ENCODE measurements at regions not wholly inside any gene's neighbourhood (a gene's known extent, or its start where the extent isn't known, plus 50 kb on each side); places are given as distances from the start of the nearest gene placed in this dataset.

- TF ChIP-seq FOXA1 (IDR thresholded peaks at IDR 0.05) (no peak), RAD21 (IDR thresholded peaks at IDR 0.05) (no peak), FOXA2 (IDR thresholded peaks at IDR 0.05) (no peak), YY1 (IDR thresholded peaks at IDR 0.05) (no peak), MAX (IDR thresholded peaks at IDR 0.05) (no peak)
Observed at GRCh38 chr2:126342457-126342856, 313.5 kb upstream of the GYPC start (continued).

- no peak for TF ChIP-seq HNF4G (IDR thresholded peaks at IDR 0.05)
- TF ChIP-seq GABPA (IDR thresholded peaks at IDR 0.05 in 1 of 2, conservative IDR thresholded peaks at IDR 0.05 in 1 of 2), result no peak
- TF ChIP-seq TAF1 (conservative IDR thresholded peaks at IDR 0.05), result no peak
- TF ChIP-seq ATF3 (IDR thresholded peaks at IDR 0.05), result no peak
- TF ChIP-seq YY1 (IDR thresholded peaks at IDR 0.05), result no peak
- TF ChIP-seq SP1 (IDR thresholded peaks at IDR 0.05), result no peak
- TF ChIP-seq EGR1 (IDR thresholded peaks at IDR 0.05; ENCODE audit: low read depth in 2 of 2), result no peak
- TF ChIP-seq JUND (IDR thresholded peaks at IDR 0.05), result no peak
- no peak for TF ChIP-seq REST (IDR thresholded peaks at IDR 0.05)
- no peak for TF ChIP-seq NR2F2 (IDR thresholded peaks at IDR 0.05)
- no peak for TF ChIP-seq ZBTB33 (IDR thresholded peaks at IDR 0.05)
- no peak for TF ChIP-seq CTCF (IDR thresholded peaks at IDR 0.05; ENCODE audit: low read depth, low read length, missing input control)
- no peak for TF ChIP-seq FOXA2 (IDR thresholded peaks at IDR 0.05)
- no peak for TF ChIP-seq MAX (IDR thresholded peaks at IDR 0.05)
- TF ChIP-seq RXRA (IDR thresholded peaks at IDR 0.05), result no peak
- no peak for TF ChIP-seq HNF4A (conservative IDR thresholded peaks at IDR 0.05)
- TF ChIP-seq FOXA1 (IDR thresholded peaks at IDR 0.05), result no peak
- no peaks in the 10 kb centered on the region for H3K4me1 ChIP-seq (ENCODE audit: control insufficient read depth in 4 of 4, insufficient read depth in 4 of 4, low read length in 3 of 4)
- no peaks in the 10 kb centered on the region for H3K36me3 ChIP-seq (ENCODE audit: control insufficient read depth in 4 of 4, insufficient read depth in 3 of 4, low read depth in 1 of 4, low read length in 3 of 4)
- no peak overlapping the region for H3K27ac ChIP-seq (ENCODE audit: low read depth in 1 of 2, low read length in 2 of 2)
- WGBS, result 45% methylated on average over 2 of the region's 2 CpGs
- no peak overlapping the region for H3K9ac ChIP-seq (ENCODE audit: low read depth in 1 of 2, low read length in 2 of 2)
- H3K27me3 ChIP-seq (ENCODE audit: control insufficient read depth in 4 of 4, insufficient read depth in 4 of 4, low read length in 3 of 4), result no peaks in the 10 kb centered on the region
- peaks cover 0 to 5% (median 0%) of the 10 kb centered on the region in 4 donors for H3K9me3 ChIP-seq (ENCODE audit: control insufficient read depth in 4 of 4, low read length in 3 of 4)
- H3K4me3 ChIP-seq (ENCODE audit: low read depth in 1 of 3, low read length in 3 of 3), result no peak overlapping the region
- no peak for DNase-seq (ENCODE audit: low spot score)
Observed at GRCh38 chr2:126343136-126343535, 312.8 kb upstream of the GYPC start.
